HAP-1 (cell line): ENCODE measurements at regions not wholly inside any gene's neighbourhood (a gene's known extent, or its start where the extent isn't known, plus 50 kb on each side); places are given as distances from the start of the nearest gene placed in this dataset.
"Not testable (repeated sequence)": the region's sequence is repeated elsewhere in the genome, so short reads cannot be mapped to it uniquely, and the experiment has no call there.

Experiments
- DNase-seq, 2 experiments: peaks; one replicate each; pipeline ENCODE4 v3.0.0-alpha.2; 2016 to 2020; ENCODE audit warnings: low spot score in 2 of 2
- H3K27me3 ChIP-seq: fragments of 250-450 bp; sonication (Bioruptor Pico); 2 replicates; pipeline ENCODE4 v1.5.1; 2020; ENCODE audit warnings: low read depth, mild to moderate bottlenecking, moderate library complexity
- H3K36me3 ChIP-seq: fragments of 250-450 bp; sonication (Bioruptor Pico); replicated peaks from 2 replicates; pipeline ENCODE4 v1.5.1; 2020; ENCODE audit warnings: mild to moderate bottlenecking
- H3K4me1 ChIP-seq: fragments of 250-450 bp; sonication (Bioruptor Pico); 2 replicates; pipeline ENCODE4 v1.5.1; 2020; ENCODE audit warnings: mild to moderate bottlenecking
- H3K4me3 ChIP-seq: fragments of 250-450 bp; sonication (Bioruptor Pico); 2 replicates; pipeline ENCODE4 v1.5.1; 2020; ENCODE audit warnings: mild to moderate bottlenecking, moderate library complexity
- H3K9me3 ChIP-seq: fragments of 250-450 bp; sonication (Bioruptor Pico); 2 replicates; pipeline ENCODE4 v1.5.1; 2020; ENCODE audit warnings: mild to moderate bottlenecking, moderate library complexity
- in situ Hi-C: fragments of 300-500 bp; cut with MboI; formaldehyde crosslinking; loops from 3 replicates; pipeline ENCODE4 v1.14.3; 2020; ENCODE audit warnings: low sequenced_read_pairs, inconsistent platforms, mixed read lengths

DNA sequence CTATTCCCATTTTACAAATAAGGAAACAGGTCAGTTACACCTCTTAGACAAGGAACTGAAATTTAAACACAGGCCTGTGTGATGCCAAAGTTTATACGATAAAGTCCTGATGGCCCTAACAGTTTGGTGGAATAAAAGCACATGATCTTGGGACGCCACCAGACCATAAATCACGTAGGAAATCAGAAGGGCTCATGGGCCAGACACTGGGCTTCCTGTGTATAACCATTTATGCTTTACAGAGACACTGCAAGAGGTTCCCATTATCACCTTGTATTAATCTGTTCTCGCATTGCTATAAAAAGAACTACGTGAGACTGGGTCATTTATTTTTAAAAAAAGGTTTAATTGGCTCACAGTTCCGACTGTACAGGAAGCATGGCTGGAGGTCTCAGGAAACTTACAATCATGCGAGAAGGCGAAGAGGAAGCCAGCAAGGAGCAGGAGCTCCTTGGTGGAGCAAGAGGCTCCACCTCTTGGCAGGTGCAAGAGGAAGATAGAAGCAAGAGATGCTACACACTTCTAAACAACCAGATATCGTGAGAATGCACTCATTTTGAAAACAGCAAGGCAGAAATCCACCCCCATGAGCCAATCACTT lies 124.0 kb upstream of the MON1B start:
- Histone ChIP-seq H3K27me3 (no peaks in the 10 kb centered on the region), H3K4me3 (no peak overlapping the region), H3K36me3 (no peaks in the 10 kb centered on the region), H3K9me3 (no peaks in the 10 kb centered on the region), H3K4me1 (no peaks in the 10 kb centered on the region)
- in situ Hi-C loops: no loop called here
- DNase-seq: no peak

DNA sequence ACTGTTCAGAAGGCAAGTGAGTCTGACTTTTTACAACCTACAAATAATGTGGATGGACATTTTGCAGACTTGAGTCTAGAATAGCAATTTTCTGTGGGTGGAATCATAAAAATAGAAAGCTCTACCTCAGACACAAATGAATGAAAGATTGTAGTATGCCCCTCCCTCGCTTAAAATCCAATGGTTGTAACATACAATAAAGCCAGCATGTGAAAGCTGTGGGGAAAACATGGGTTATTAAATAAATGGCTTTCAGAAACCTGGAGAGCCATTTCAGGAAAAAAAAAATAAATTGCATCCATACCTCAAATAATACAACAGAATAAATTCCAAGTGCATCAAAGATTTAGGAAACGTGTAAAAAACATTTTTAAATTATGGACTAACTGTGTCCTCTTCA lies 123.1 kb upstream of the MON1B start:
- Histone ChIP-seq H3K4me3 (no peak overlapping the region), H3K9me3 (no peaks in the 10 kb centered on the region), H3K27me3 (no peaks in the 10 kb centered on the region), H3K4me1 (no peaks in the 10 kb centered on the region), H3K36me3 (no peaks in the 10 kb centered on the region)
- in situ Hi-C loops: no loop called here
- DNase-seq: no peak

DNA sequence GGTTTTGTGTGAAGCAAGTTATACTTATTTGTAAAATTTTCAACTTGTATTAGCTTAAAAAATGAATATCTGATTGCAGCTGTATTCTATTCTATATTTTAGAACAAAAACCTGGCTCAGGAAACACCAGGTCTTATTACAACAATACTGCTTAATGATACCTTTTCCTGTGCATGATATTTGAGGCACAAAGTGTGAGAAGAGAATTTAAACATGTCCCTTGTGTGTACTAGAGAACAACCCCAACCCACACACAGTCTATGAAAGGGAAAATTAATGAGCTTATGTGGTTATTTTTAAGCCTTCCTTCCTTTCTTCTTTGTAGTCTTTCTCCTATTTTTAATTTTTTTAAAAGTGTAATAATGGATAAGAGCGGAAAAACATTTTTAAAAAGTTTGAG lies 122.6 kb upstream of the MON1B start:
- Histone ChIP-seq H3K27me3 (no peaks in the 10 kb centered on the region), H3K4me1 (no peaks in the 10 kb centered on the region), H3K36me3 (no peaks in the 10 kb centered on the region), H3K4me3 (no peak overlapping the region), H3K9me3 (no peaks in the 10 kb centered on the region)
- in situ Hi-C loops: no loop called here
- DNase-seq: no peak

DNA sequence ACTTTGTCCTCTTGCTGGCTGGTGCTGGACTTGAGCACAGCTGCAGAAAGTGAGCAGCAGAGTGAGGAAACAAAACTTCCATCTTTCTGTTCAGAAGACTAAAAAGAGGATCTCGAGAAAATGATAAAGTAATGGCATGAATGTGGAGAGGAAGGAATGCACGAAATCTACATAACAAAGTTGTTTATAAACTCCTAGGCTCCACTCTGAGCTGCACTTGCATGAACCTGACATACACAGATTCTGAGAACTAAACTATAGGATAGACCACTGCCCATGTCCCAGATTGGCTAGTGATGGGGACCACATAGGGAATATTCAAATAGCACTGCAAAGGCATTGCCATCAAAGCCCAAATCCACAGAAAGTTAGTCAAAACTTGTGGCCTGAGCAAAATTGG lies 121.1 kb upstream of the MON1B start:
- no peaks in the 10 kb centered on the region for H3K9me3 ChIP-seq
- in situ Hi-C loops: no loop called here

DNA sequence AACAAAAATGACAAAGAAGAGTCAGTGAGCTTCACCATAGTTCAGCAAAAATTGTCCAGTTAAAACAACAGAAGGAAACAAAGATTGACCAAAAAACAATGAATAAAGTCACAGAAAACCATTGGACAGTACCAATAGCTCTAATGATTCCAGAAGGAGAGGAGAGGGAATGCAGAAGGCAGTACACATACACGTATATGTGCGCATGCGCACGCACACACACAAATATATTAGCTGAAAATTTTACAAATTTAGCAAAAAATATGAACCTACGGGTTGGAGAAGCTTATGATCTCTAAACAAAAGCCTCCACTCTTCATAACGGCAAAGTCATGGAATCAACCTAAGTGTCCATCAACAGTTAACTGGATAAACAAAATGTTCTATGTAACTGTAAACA lies 120.3 kb upstream of the MON1B start:
- no peak overlapping the region for H3K4me3 ChIP-seq
- H3K4me1 ChIP-seq: no peaks in the 10 kb centered on the region
- no peaks in the 10 kb centered on the region for H3K9me3 ChIP-seq
- in situ Hi-C loops: no loop called here
- DNase-seq: no peak
- no peaks in the 10 kb centered on the region for H3K36me3 ChIP-seq
- H3K27me3 ChIP-seq: no peaks in the 10 kb centered on the region

More for the DNA sequence above, 121.1 kb upstream of the MON1B start:
- DNase-seq: no peak
- H3K36me3 ChIP-seq: no peaks in the 10 kb centered on the region
- no peaks in the 10 kb centered on the region for H3K4me1 ChIP-seq
- no peaks in the 10 kb centered on the region for H3K27me3 ChIP-seq
- no peak overlapping the region for H3K4me3 ChIP-seq

DNA sequence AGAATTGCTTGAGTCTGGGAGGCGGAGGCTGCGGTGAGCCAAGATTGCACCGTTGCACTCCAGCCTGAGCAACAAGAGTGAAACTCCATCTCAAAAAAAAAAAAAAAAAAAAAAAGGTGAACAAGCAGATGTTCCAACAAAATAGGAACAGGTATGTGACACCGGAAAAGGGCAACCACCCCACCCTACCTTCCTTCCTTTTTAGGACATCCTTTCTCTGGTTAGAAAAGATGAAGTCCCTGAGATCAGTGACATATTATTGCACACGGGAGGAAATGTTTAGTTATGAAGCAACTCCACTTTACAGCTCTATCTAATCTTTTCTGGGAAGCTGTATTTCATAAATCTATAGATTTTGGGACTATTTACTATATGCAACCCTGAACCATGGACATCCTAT lies 114.2 kb upstream of the MON1B start:
- H3K36me3 ChIP-seq: no peaks in the 10 kb centered on the region
- no peaks in the 10 kb centered on the region for H3K9me3 ChIP-seq
- in situ Hi-C loops: no loop called here
- H3K4me1 ChIP-seq: no peaks in the 10 kb centered on the region
- no peaks in the 10 kb centered on the region for H3K27me3 ChIP-seq
- DNase-seq: no peak
- H3K4me3 ChIP-seq: no peak overlapping the region

DNA sequence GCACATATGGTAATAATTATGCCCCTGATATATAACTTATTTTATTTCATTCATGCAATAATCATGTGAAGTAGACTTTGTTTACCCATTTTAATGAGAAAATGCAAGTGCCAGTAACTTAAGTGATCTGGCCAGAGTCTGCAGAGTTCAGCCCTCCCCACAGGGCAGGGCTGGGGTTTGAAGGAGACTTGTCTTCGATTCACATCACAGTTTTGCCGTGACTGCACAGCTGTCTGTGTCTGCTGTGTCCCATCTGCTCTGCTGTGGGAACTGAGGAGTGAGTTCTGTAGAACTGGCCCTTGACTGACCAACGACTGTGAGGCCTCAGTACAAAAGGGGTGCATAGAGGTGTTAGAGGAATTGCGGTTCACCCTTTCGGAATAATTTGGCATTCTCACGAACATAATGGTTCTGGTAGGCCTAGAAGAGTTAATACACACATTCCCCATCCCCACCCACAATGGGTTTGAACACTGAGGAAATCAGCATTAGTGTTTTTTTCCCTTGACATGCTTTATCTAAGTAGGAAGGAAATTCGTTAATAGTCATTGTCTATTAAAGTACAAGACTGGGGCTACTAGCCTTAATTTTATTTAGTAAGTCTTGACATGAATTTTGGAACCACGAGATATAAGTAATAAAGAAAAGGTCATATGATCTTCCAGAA lies 113.6 kb upstream of the MON1B start:
- in situ Hi-C loops: no loop called here
- no peaks in the 10 kb centered on the region for H3K9me3 ChIP-seq
- no peak for DNase-seq
- H3K4me1 ChIP-seq: no peaks in the 10 kb centered on the region
- H3K4me3 ChIP-seq: no peak overlapping the region
- no peaks in the 10 kb centered on the region for H3K36me3 ChIP-seq
- no peaks in the 10 kb centered on the region for H3K27me3 ChIP-seq

DNA sequence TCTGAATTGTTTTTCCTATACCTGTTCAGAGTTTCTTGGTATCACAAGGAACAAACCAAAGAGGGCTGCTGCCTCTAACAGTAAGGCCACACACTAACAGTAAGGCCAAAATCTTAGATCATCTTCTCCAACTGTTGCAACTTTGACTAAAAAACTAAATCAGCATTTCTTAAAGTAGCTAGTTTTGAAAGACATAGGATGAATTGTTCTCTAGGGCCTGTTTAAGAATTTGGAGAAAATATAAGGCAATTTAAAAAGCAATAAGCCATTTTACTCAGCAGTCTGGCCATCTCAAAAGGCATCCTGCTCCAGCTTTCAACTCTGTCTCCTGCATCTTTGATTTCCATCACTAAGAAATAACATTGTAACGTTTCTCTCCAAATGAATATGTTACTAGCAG lies 105.0 kb upstream of the MON1B start:
- H3K4me3 ChIP-seq: no peak overlapping the region
- H3K36me3 ChIP-seq: no peaks in the 10 kb centered on the region
- H3K27me3 ChIP-seq: no peaks in the 10 kb centered on the region
- H3K4me1 ChIP-seq: no peaks in the 10 kb centered on the region
- no peaks in the 10 kb centered on the region for H3K9me3 ChIP-seq
- DNase-seq: no peak
- in situ Hi-C loops: no loop called here

DNA sequence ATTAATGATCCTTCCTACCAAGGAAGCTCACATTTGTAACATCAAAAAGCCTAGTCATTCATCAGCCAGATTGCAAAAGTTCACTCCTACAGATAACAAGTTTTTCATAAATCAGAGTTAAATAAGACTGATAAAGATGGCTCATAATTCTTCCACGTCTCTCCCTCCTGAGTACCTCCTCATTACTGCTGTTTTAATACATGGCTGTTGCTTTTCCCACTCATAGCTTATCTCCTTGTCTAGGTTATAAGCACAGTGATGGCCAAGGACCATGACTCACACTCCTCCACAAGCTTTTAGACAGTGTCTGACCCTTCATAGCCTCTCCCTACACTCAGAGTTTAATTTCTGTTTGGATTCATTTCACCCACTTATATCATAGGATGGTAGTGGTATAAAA lies 100.9 kb upstream of the MON1B start:
- Histone ChIP-seq H3K36me3 (no peaks in the 10 kb centered on the region), H3K27me3 (no peaks in the 10 kb centered on the region), H3K9me3 (no peaks in the 10 kb centered on the region), H3K4me1 (no peaks in the 10 kb centered on the region), H3K4me3 (no peak overlapping the region)
- in situ Hi-C loops: no loop called here
- DNase-seq: no peak

DNA sequence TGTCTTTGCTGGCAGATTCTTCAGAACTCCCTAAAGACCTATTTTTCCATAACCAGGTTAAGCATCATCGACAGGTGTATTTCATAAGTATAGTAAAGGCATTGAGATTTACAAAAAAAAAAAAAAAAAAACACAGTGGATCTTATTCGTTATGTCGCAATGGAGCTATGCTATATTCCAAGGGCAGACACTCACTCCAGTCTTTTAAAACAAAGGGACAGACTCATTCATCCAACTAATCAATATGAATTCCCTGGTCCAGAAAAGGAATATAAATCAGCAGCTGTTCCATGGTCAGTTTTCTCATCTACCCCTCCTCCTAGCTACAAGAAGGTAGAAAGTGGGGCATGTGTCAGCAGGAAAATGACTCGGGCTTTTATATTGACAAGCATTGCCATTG lies 97.7 kb upstream of the MON1B start:
- no peak for DNase-seq

DNA sequence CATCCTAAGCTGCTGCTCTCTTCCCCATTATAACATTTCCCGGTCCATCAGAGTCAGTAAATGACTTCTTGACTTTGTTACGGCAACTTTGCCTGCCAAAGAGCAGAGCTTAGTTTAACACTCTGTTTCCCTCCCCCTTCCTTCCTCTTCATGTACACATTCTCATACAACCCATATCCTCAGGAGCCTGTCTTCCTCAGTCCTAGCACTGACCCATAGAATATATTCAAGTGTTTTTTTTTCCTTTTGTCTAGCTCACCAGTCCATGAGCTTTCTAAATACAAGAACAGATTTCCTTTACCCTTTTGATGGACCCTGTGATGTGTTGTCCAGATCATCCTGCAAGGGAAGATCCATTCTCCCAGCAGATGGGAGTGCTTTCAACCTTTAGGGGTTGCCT lies 97.0 kb upstream of the MON1B start:
- in situ Hi-C loops: no loop called here
- no peak for DNase-seq
- H3K9me3 ChIP-seq: no peaks in the 10 kb centered on the region
- H3K4me3 ChIP-seq: no peak overlapping the region
- no peaks in the 10 kb centered on the region for H3K27me3 ChIP-seq
- no peaks in the 10 kb centered on the region for H3K4me1 ChIP-seq
- no peaks in the 10 kb centered on the region for H3K36me3 ChIP-seq

More for the DNA sequence above, 97.7 kb upstream of the MON1B start:
- Histone ChIP-seq H3K9me3 (no peaks in the 10 kb centered on the region), H3K27me3 (no peaks in the 10 kb centered on the region), H3K36me3 (no peaks in the 10 kb centered on the region), H3K4me3 (no peak overlapping the region), H3K4me1 (no peaks in the 10 kb centered on the region)
- in situ Hi-C loops: no loop called here

DNA sequence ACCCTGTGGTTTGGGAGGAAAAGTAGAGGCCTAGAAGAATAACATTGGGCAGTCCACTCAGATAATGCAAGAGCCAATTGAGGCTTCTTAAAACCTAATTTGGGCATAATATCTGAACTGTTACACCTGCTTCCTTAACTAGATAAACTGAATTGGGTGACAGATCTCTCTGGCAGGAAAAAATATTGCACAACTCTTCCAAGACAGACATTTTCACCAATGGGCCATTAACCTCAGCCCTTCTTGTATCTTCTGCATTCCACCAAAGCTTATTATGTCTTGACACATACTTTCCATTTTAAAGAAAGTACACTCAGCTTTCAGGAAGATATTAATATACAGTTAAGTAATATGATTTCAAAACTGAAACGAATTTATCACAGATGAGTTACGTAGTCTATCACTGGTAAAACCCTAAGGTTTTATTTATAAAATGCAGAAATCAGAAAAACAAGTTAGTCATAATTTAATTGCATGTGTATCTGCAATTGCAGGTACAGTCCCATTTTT lies 79.9 kb upstream of the MON1B start:
- Histone ChIP-seq H3K36me3 (no peaks in the 10 kb centered on the region), H3K9me3 (no peaks in the 10 kb centered on the region), H3K27me3 (no peaks in the 10 kb centered on the region), H3K4me1 (no peaks in the 10 kb centered on the region), H3K4me3 (no peak overlapping the region)
- DNase-seq: no peak
- in situ Hi-C loops: no loop called here

DNA sequence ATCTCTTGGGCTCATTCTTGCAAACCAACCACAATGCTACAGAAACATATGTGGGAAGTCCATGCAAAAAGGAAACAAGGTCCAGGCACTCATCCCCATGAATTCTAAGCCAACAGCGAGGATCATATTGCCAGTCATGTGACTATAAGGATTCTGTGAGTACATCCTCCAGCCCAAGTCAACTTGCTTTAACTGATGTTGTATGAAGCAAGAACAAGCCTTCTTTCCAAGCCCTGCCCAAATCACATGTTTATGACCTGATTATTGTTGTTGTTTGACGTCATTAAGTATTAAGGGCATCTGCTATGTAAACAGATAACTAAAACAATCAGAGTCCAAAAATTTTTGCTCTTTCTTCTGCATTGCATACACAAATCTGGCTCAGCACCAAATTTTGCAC lies 78.2 kb upstream of the MON1B start:
- in situ Hi-C loops: no loop called here
- no peaks in the 10 kb centered on the region for H3K4me1 ChIP-seq
- DNase-seq: no peak
- no peaks in the 10 kb centered on the region for H3K9me3 ChIP-seq
- H3K27me3 ChIP-seq: no peaks in the 10 kb centered on the region
- H3K4me3 ChIP-seq: no peak overlapping the region
- H3K36me3 ChIP-seq: no peaks in the 10 kb centered on the region

DNA sequence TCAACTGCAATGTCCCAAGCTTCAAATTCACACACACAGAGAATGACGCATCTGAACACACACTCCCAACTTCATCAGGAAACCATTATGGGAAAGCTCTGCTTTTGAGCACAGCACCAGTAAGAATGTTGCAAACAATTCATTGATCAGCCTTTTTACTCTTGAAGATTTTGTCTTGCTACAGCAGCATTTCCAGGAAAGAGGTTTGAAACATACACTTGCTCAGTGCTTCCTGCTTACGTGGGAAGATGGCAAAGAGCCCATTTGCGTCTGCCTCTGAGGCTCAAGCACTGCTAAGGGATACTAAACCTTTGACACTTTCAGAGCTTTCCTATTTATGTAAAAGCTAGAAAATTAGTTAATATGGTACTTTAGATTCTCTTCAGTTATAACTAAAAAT lies 77.2 kb upstream of the MON1B start:
- in situ Hi-C loops: no loop called here
- no peak for DNase-seq

DNA sequence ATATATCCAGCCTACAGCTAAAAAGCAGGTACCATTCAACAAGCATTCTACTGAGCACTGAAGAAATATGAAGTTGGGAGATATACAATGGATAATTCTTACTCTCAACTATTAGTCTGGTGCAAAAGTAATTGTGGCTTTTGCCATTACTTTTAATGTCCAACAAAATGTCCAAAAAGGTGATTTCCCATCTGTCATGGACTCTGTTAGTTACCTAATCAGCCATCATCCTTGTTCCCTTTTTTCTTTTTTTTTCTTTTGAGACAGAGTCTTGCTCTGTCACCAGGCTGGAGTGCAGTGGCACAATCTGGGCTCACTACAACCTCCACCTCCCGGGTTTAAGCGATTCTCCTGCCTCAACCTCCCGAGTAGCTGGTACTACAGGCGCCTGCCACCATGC lies 76.6 kb upstream of the MON1B start:
- DNase-seq, H3K27me3 ChIP-seq, H3K36me3 ChIP-seq, H3K4me1 ChIP-seq, in situ Hi-C loops, H3K9me3 ChIP-seq, H3K4me3 ChIP-seq: not testable (repeated sequence)

More for the DNA sequence above, 77.2 kb upstream of the MON1B start:
- no peaks in the 10 kb centered on the region for H3K9me3 ChIP-seq
- H3K4me3 ChIP-seq: no peak overlapping the region
- H3K4me1 ChIP-seq: no peaks in the 10 kb centered on the region
- H3K27me3 ChIP-seq: no peaks in the 10 kb centered on the region
- H3K36me3 ChIP-seq: no peaks in the 10 kb centered on the region
